ENCODE measurements at regions not wholly inside any gene's neighbourhood (a gene's known extent, or its start where the extent isn't known, plus 50 kb on each side); places are given as distances from the start of the nearest gene placed in this dataset.
"Not testable (repeated sequence)": the region's sequence is repeated elsewhere in the genome, so short reads cannot be mapped to it uniquely, and the experiment has no call there.

- DNase-seq (ENCODE audit: low read depth, low spot score): no peak
- in situ Hi-C loops (cut with HindIII; ENCODE audit: low sequenced_read_pairs): no loop called here
- H3K4me3 ChIP-seq (ENCODE audit: low read depth, low read length): no peak overlapping the region
- no peak for TF ChIP-seq CTCF (IDR thresholded peaks at IDR 0.05; ENCODE audit: low read depth, low read length)
Measured at GRCh38 chr9:717722-718121, 123.8 kb upstream of the DMRT1 start.

- no peak for TF ChIP-seq CTCF (IDR thresholded peaks at IDR 0.05; ENCODE audit: low read depth, low read length)
- in situ Hi-C loops (cut with HindIII; ENCODE audit: low sequenced_read_pairs): no loop called here
- no peak for DNase-seq (ENCODE audit: low read depth, low spot score)
- no peak overlapping the region for H3K4me3 ChIP-seq (ENCODE audit: low read depth, low read length)
Measured at GRCh38 chr9:720239-720881, 121.1 kb upstream of the DMRT1 start.

GRCh38 chr9:722388-722980 lies 119.0 kb upstream of the DMRT1 start:
- no peak overlapping the region for H3K4me3 ChIP-seq (ENCODE audit: low read depth, low read length)
- DNase-seq (ENCODE audit: low read depth, low spot score): no peak
- in situ Hi-C loops (cut with HindIII; ENCODE audit: low sequenced_read_pairs): no loop called here
- no peak for TF ChIP-seq CTCF (IDR thresholded peaks at IDR 0.05; ENCODE audit: low read depth, low read length)

GRCh38 chr9:724461-724860 lies 117.0 kb upstream of the DMRT1 start:
- in situ Hi-C loops (cut with HindIII; ENCODE audit: low sequenced_read_pairs): not testable (repeated sequence)

GRCh38 chr9:726005-726404 lies 115.5 kb upstream of the DMRT1 start:
- no peak for TF ChIP-seq CTCF (IDR thresholded peaks at IDR 0.05; ENCODE audit: low read depth, low read length)
- no peak overlapping the region for H3K4me3 ChIP-seq (ENCODE audit: low read depth, low read length)
- in situ Hi-C loops (cut with HindIII; ENCODE audit: low sequenced_read_pairs): no loop called here
- no peak for DNase-seq (ENCODE audit: low read depth, low spot score)

More at GRCh38 chr9:724461-724860, 117.0 kb upstream of the DMRT1 start:
- not testable (repeated sequence) for H3K4me3 ChIP-seq (ENCODE audit: low read depth, low read length); DNase-seq (ENCODE audit: low read depth, low spot score)

GRCh38 chr9:727767-728166 lies 113.7 kb upstream of the DMRT1 start:
- in situ Hi-C loops (cut with HindIII; ENCODE audit: low sequenced_read_pairs): no loop called here
- TF ChIP-seq CTCF (IDR thresholded peaks at IDR 0.05; ENCODE audit: low read depth, low read length): no peak
- H3K4me3 ChIP-seq (ENCODE audit: low read depth, low read length): no peak overlapping the region
- no peak for DNase-seq (ENCODE audit: low read depth, low spot score)

- no peak for DNase-seq (ENCODE audit: low read depth, low spot score)
- H3K4me3 ChIP-seq (ENCODE audit: low read depth, low read length): no peak overlapping the region
- in situ Hi-C loops (cut with HindIII; ENCODE audit: low sequenced_read_pairs): no loop called here
- TF ChIP-seq CTCF (IDR thresholded peaks at IDR 0.05; ENCODE audit: low read depth, low read length): no peak
Measured at GRCh38 chr9:728535-728934, 113.0 kb upstream of the DMRT1 start.
